CD4-positive, alpha-beta T cell treated with Interleukin-4 for 1 hour (primary cell): ENCODE measurements at regions not wholly inside any gene's neighbourhood (a gene's known extent, or its start where the extent isn't known, plus 50 kb on each side); places are given as distances from the start of the nearest gene placed in this dataset.
"Not testable (repeated sequence)": the region's sequence is repeated elsewhere in the genome, so short reads cannot be mapped to it uniquely, and the experiment has no call there.

Experiments used
- DNase-seq, 2 donors: peaks; one replicate each; pipeline ENCODE4 v3.0.0-alpha.2; 2020 to 2022

DNA sequence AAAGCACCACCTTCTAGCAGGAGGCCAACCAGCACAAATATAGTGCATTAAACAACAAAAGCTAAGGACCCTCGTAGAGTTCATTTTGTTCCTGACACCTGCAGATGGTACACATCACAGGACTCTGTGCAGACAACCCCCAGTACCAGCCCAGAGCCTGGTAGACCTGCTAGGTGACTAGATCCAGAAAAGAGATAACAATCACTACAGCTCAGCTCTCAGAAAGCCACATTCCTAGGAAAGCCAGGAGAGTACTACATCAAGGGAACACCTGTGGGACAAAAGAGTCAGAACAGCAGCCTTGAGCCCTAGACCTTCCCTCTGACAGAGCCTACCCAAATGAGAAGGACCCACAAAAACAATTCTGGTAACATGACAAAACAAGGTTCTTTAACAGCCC lies 344.7 kb upstream of the PTBP2 start:
- no peak for DNase-seq

GRCh38 chr1:96384611-96385010 lies 337.0 kb upstream of the PTBP2 start:
- no peak for DNase-seq

- no peak for DNase-seq
Observed at GRCh38 chr1:96387785-96388184, 333.8 kb upstream of the PTBP2 start.

GRCh38 chr1:96388421-96389310 lies 332.9 kb upstream of the PTBP2 start:
- no peak for DNase-seq

DNA sequence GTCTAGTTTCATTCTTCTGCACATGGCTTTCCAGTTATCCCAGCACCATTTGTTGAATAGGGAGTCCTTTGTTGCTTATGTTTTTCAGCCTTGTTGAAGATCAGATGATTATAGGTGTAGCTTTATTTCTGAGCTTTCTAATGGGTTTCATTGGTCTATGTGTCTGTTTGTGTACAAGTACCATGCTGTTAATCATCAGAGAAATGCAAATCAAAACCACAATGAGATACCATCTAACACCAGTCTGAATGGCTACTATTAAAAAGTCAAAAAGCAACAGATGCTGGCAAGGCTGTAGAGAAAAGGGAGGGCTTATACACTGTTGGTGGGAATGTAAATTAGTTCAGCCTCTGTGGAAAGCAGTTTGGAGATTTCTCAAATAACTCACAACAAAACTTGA lies 321.5 kb upstream of the PTBP2 start:
- DNase-seq, result no peak

GRCh38 chr1:96409087-96409486 lies 312.5 kb upstream of the PTBP2 start:
- no peak for DNase-seq

GRCh38 chr1:96409689-96410088 lies 311.9 kb upstream of the PTBP2 start:
- no peak for DNase-seq

DNA sequence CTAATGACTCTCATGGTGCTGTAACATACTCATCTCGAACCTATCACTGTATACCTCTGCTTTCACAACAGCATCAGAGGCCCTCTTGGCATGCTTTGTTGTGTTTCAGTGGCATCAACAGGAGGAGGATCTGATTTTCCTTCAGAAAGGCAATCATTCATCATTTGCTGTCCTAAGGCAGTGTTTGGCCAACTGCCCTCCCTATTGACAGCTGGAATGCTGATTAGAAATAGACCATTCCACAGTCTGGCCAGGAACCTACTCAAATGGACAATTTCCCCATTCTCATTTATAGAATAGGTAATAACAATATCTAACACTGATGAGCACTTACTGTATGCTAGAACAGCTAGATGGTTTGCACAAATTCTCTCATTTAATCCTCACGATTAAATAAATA lies 310.6 kb upstream of the PTBP2 start:
- no peak for DNase-seq

GRCh38 chr1:96414598-96414997 lies 307.0 kb upstream of the PTBP2 start:
- DNase-seq, result no peak

- DNase-seq, result no peak
Observed at GRCh38 chr1:96416111-96416595, 305.4 kb upstream of the PTBP2 start.

DNA sequence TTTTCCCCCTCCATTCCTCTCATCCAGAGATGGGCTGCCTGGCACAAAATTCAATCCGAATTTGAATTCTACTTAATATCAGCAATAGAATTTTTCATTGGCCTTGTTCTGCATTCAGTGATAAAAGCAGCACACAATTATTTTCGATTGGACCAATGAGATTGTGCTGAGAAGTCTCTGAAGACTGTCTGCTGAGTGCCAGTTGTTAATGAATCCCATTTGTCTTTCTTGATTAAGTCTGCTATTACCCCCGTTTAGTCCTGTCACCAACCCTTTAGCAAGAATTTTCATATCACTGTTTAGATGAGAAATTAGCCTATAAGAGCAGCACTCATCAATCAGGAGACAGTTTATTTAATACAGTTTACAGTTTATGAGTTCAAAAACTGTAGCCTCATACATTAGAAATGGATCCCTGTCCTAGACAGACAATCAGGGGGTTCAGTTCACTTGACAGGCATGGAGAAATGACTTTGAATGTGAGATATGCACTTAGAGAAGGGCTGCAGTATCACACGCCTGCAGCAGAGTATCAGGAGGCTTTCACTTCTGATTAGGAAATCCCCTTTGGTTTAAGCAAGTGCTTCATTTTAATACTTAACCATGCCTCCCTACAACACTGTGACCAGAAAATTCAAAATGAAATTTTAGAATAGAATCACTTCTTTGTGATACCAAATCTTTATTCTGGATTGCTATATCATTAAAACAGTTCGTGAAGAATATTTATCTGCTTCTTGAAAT lies 304.7 kb upstream of the PTBP2 start:
- DNase-seq, result no peak

- DNase-seq, result no peak
Observed at GRCh38 chr1:96418969-96419368, 302.6 kb upstream of the PTBP2 start.

DNA sequence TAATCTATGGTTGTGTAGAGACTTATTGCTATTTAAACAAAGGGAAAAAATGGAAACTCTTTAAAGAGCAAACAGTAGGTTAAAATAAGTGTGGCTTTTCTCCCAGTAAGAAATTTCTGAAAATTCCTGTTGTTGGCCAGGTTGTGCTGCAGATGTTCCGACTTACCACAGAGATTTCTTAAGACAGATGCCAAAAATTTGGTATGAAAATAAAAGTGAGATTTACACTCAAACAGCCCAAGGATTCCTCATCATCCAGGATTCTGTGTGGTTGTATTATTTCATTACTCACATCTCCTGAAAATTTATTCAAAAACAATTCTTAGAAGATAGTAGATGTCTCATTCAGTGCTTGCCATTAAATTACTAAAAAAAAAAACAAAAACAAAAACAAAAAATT lies 296.7 kb upstream of the PTBP2 start:
- no peak for DNase-seq

GRCh38 chr1:96425382-96426129 lies 296.0 kb upstream of the PTBP2 start:
- no peak for DNase-seq

- DNase-seq, result no peak
Observed at GRCh38 chr1:96427616-96428015, 294.0 kb upstream of the PTBP2 start.

DNA sequence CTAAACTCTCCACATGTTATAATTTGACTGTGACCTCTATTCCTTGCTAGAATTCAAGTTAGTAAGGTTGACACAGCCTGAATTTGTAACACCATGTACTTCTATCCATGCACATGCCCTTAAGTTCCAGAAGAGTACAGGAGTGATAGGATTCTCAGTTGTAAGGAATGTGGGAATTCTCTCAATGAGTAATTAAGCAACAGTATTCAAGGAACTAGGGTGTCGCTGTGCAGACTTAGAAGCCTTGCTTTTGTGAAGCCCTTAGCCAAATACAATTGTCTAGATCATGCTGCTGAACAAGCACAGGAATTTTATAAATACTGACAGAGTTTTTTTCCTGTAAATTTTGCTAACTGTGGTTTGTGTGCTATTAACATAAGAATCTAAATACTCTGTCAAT lies 276.3 kb upstream of the PTBP2 start:
- DNase-seq, result no peak

DNA sequence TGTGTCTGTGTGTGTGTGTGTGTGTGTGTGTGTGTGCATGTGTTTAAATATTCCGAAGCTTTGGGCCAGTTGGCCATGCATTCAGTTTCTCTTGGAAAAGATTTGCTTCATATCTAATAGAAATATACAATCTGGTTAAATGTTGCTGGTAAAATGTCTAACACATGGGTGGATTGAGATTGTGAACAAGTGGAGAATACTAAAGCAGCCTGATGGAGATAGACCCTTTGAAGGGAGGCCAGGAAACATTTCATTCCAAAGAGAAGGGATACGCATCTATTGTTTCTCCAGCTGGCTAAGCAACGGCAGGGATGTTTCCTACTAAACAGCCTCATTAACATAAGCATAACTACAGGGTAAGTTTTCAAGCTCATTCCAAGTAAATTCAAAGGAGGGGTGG lies 257.5 kb upstream of the PTBP2 start:
- DNase-seq, result no peak

- DNase-seq, result no peak
Observed at GRCh38 chr1:96464522-96464921, 257.1 kb upstream of the PTBP2 start.

GRCh38 chr1:96464991-96465390 lies 256.6 kb upstream of the PTBP2 start:
- DNase-seq, result no peak

DNA sequence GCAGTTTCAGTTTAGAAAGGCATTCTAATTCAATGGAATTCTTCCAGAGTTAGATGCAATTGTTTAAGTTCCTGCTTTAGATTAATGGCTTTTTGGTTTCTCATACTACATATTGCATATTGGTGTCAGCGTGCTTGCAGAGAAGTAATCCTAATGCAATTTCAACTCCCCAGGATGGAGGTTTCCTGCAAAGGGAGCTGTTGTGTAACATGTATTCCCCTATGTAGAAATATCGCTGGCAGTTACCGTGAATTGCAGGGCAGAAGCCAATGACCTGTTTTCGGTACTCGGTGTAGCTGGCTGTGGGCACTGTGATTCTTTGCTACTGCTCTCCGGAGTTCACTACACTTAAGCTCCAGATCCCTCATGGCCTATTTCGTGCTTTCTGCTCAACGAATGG lies 256.1 kb upstream of the PTBP2 start:
- no peak for DNase-seq

DNA sequence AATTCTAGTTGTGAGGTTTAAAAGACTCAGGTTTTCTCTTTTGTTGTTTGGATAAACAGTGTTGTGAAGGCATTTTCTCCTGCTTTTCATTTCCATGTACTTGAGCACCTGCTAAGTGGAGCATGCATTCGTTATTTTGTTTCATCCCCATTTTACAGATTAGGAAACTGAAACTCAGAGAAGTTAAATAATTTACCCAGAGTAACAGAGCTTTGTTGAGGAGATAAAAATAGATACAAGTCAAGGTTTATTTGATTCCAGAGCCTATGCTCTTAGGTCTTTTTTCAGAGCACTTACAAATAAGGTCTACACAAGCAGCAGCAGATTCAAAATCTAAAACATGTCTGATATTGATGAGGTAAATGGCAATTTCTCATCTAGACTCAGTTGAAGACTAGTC lies 254.7 kb upstream of the PTBP2 start:
- DNase-seq, result no peak

GRCh38 chr1:96469726-96470125 lies 251.9 kb upstream of the PTBP2 start:
- DNase-seq, result not testable (repeated sequence)

DNA sequence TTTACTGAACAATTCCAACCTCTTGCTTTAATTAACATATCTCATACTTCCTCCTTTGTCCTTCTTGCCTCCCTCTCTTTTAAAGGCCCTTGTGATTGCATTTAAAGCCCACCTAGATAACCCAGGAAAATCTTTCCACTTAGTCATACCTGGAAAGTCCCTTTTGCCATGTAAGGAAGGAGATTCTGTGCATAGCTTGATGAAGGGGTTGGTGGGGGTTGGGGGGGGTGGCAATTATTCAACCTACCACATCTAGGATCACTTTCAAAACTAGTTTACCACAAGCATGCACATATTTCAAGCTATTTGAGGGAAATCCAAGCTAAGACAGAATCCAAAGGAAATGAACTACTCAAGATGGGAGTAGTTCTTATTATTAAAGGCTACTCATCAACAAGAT lies 249.1 kb upstream of the PTBP2 start:
- no peak for DNase-seq
